Hepatocyte (in vitro differentiated cells): ENCODE measurements at regions not wholly inside any gene's neighbourhood (a gene's known extent, or its start where the extent isn't known, plus 50 kb on each side); places are given as distances from the start of the nearest gene placed in this dataset.
A peak's percentile ranks its signal among the peaks of the same experiment; 100 is the strongest.

Experiments used
- DNase-seq: peaks from one replicate; pipeline ENCODE4 v3.0.0-alpha.2; 2016; ENCODE audit warnings: low spot score
- H2AFZ ChIP-seq: fragments of 200-600 bp; sonication (generic); 2 replicates; pipeline ENCODE4 v1.6.0; 2016; ENCODE audit warnings: antibody characterized with exemption, mild to moderate bottlenecking
- H3K27ac ChIP-seq: fragments of 200-600 bp; sonication (generic); 2 replicates; pipeline ENCODE4 v1.5.1; 2016; ENCODE audit warnings: mild to moderate bottlenecking
- H3K27me3 ChIP-seq: fragments of 200-600 bp; sonication (generic); 2 replicates; pipeline ENCODE4 v1.6.1; 2016
- H3K36me3 ChIP-seq: fragments of 200-600 bp; sonication (generic); replicated peaks from 2 replicates; pipeline ENCODE4 v1.5.1; 2016; ENCODE audit warnings: low read depth; ENCODE audit not compliant: insufficient read depth
- H3K4me1 ChIP-seq: fragments of 200-600 bp; sonication (generic); 2 replicates; pipeline ENCODE4 v1.5.1; 2016; ENCODE audit warnings: mild to moderate bottlenecking, moderate library complexity; ENCODE audit not compliant: insufficient read depth
- H3K4me2 ChIP-seq: fragments of 200-600 bp; sonication (generic); 2 replicates; pipeline ENCODE4 v1.6.0; 2016
- H3K4me3 ChIP-seq: fragments of 200-600 bp; sonication (generic); 2 replicates; pipeline ENCODE4 v1.5.1; 2016; ENCODE audit warnings: mild to moderate bottlenecking
- H3K79me2 ChIP-seq: fragments of 200-600 bp; sonication (generic); 2 replicates; pipeline ENCODE4 v1.6.0; 2017; ENCODE audit warnings: mild to moderate bottlenecking
- H3K9me2 ChIP-seq: fragments of 200-600 bp; sonication (generic); replicated peaks from 2 replicates; pipeline ENCODE4 v1.6.0; 2017; ENCODE audit warnings: mild to moderate bottlenecking; ENCODE audit not compliant: insufficient read depth
- H3K9me3 ChIP-seq: fragments of 200-600 bp; sonication (generic); 2 replicates; pipeline ENCODE4 v1.5.1; 2016; ENCODE audit warnings: low read depth, mild to moderate bottlenecking
- H4K20me1 ChIP-seq: fragments of 200-600 bp; sonication (generic); 2 replicates; pipeline ENCODE4 v1.6.0; 2016; ENCODE audit warnings: mild to moderate bottlenecking; ENCODE audit not compliant: insufficient read depth, poor library complexity, severe bottlenecking
- EZH2 ChIP-seq: fragments of 200-600 bp; sonication (generic); IDR thresholded peaks from 2 replicates; pipeline ENCODE4 v1.6.1; 2016; ENCODE audit warnings: antibody characterized with exemption, mild to moderate bottlenecking, borderline replicate concordance
- EZH2phosphoT487 ChIP-seq: fragments of 200-600 bp; sonication (generic); IDR thresholded peaks from one replicate; pipeline ENCODE4 v1.6.1; 2018; ENCODE audit warnings: antibody characterized with exemption, mild to moderate bottlenecking, low read depth, moderate library complexity; ENCODE audit not compliant: unreplicated experiment, severe bottlenecking
- WGBS: methylation state at CpG from one replicate; pipeline ENCODE4 v1.1.6; 2016; ENCODE audit warnings: low lambda C conversion rate; ENCODE audit errors: missing lambda C conversion rate; 5-methylcytosine and 5-hydroxymethylcytosine counted together
- TF ChIP-seq, protein P1 (sequence below): fragments of 200-600 bp; sonication (generic); IDR thresholded peaks from 2 replicates; pipeline ENCODE4 v1.5.1; 2016; ENCODE audit warnings: antibody characterized with exemption, mild to moderate bottlenecking; ENCODE audit not compliant: poor library complexity

DNA sequence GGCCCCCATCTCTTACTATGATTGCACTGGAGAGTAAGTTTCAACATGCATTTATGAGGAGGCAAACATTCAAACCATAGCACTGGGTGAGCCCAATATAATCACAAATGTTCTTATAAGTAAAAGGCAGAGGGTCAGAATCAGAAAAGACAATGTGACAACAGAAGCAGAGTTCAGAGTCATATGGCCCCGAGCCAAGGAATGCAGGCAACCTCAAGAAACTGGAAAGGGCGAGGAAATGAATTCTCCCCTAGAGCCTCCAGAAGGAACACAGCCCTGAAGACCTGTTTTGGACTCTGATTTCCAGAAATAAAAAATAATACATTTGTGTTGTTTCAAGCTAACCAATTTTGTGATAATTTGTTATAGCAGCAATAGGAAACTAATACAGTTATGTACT, 81.3 kb upstream of the ABI3BP start:
- Histone ChIP-seq H4K20me1 (no peaks in the 10 kb centered on the region), H3K79me2 (no peaks in the 10 kb centered on the region), H3K9me3 (no peaks in the 10 kb centered on the region), H2AFZ (no peak overlapping the region), H3K36me3 (no peaks in the 10 kb centered on the region), H3K9me2 (no peaks in the 10 kb centered on the region), H3K4me1 (peaks cover 12% of the 10 kb centered on the region), H3K4me3 (no peak overlapping the region), H3K27me3 (no peaks in the 10 kb centered on the region), H3K27ac (no peak overlapping the region), H3K4me2 (no peak overlapping the region)
- 97% methylated on average over 2 of the region's 2 CpGs for WGBS
- no peak for TF ChIP-seq EZH2phosphoT487
- no peak for TF ChIP-seq EZH2
- TF ChIP-seq, protein P1, sequence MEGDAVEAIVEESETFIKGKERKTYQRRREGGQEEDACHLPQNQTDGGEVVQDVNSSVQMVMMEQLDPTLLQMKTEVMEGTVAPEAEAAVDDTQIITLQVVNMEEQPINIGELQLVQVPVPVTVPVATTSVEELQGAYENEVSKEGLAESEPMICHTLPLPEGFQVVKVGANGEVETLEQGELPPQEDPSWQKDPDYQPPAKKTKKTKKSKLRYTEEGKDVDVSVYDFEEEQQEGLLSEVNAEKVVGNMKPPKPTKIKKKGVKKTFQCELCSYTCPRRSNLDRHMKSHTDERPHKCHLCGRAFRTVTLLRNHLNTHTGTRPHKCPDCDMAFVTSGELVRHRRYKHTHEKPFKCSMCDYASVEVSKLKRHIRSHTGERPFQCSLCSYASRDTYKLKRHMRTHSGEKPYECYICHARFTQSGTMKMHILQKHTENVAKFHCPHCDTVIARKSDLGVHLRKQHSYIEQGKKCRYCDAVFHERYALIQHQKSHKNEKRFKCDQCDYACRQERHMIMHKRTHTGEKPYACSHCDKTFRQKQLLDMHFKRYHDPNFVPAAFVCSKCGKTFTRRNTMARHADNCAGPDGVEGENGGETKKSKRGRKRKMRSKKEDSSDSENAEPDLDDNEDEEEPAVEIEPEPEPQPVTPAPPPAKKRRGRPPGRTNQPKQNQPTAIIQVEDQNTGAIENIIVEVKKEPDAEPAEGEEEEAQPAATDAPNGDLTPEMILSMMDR = no peak
- no peak for DNase-seq

DNA sequence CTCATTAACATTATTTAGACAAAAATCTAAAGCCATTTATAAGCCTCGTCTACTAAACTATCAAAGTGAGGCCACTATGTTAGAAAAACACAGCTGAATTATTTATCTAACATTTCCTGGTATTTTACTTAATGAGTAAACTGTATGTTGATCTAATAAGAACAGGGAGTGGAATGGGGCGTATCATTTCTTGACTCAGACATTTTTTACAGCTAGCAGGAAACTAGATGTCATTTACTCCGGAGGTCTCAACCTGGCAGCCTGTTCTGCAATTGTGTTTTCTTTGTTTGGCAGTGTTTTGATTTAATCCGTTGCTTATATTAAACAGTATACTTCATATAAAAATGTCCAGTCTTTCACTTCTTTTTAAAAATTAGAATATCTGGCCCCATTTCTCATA, 79.1 kb upstream of the ABI3BP start:
- peak; percentile 16 for DNase-seq
- no peaks in the 10 kb centered on the region for H3K36me3 ChIP-seq
- no peaks in the 10 kb centered on the region for H4K20me1 ChIP-seq
- H3K4me3 ChIP-seq = no peak overlapping the region
- 63% methylated on average over 4 of the region's 4 CpGs for WGBS
- H3K4me1 ChIP-seq = peaks cover 12% of the 10 kb centered on the region
- TF ChIP-seq, protein P1 = no peak
- no peak for TF ChIP-seq EZH2
- no peak for TF ChIP-seq EZH2phosphoT487
- H3K4me2 ChIP-seq = no peak overlapping the region
- no peaks in the 10 kb centered on the region for H3K9me2 ChIP-seq
- no peaks in the 10 kb centered on the region for H3K9me3 ChIP-seq
- H3K27ac ChIP-seq = peak overlapping the region; percentile 46
- no peaks in the 10 kb centered on the region for H3K27me3 ChIP-seq
- H2AFZ ChIP-seq = no peak overlapping the region
- H3K79me2 ChIP-seq = no peaks in the 10 kb centered on the region

DNA sequence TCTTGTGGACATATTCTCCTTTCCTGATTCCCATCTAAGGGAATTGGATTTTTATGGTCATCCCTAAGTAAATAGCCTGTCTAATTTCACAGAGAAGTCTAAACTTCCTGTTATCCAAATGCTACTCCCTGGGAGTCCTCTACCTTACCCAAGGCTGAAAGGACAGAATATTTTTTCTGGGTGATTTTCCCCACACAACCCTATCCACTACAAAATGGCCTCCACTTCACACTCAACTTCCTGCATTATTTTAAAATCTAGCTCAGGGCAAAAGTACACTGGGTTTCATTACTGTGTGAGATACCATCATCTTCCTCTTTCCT, 77.5 kb upstream of the ABI3BP start:
- H3K27ac ChIP-seq = peak overlapping the region; percentile 70
- H2AFZ ChIP-seq = peak overlapping the region; percentile 13
- peak overlapping the region; percentile 50 for H3K4me2 ChIP-seq

More for the DNA sequence above, 77.5 kb upstream of the ABI3BP start:
- H3K36me3 ChIP-seq = no peaks in the 10 kb centered on the region
- no peaks in the 10 kb centered on the region for H3K9me2 ChIP-seq
- no peak for DNase-seq
- no peaks in the 10 kb centered on the region for H3K79me2 ChIP-seq
- no peaks in the 10 kb centered on the region for H3K9me3 ChIP-seq
- no peaks in the 10 kb centered on the region for H4K20me1 ChIP-seq
- H3K27me3 ChIP-seq = no peaks in the 10 kb centered on the region
- H3K4me3 ChIP-seq = no peak overlapping the region
- TF ChIP-seq, protein P1 = no peak
- TF ChIP-seq EZH2phosphoT487 (no peak), EZH2 (no peak)
- peaks cover 17% of the 10 kb centered on the region for H3K4me1 ChIP-seq
